ENCODE measurements at regions not wholly inside any gene's neighbourhood (a gene's known extent, or its start where the extent isn't known, plus 50 kb on each side); places are given as distances from the start of the nearest gene placed in this dataset.

GRCh38 chr1:244219802-244220201, 168.7 kb downstream of the ZBTB18 start:
- no peak for DNase-seq (ENCODE audit: low spot score)
- no peak for TF ChIP-seq CTCF (IDR thresholded peaks at IDR 0.05; ENCODE audit: borderline replicate concordance, control extremely low read depth, extremely low read depth, insufficient read depth, missing control alignments)
- in situ Hi-C loops (cut with MboI; ENCODE audit: low sequenced_read_pairs, unreplicated experiment), result no loop called here

GRCh38 chr1:244220410-244220809, 169.3 kb downstream of the ZBTB18 start:
- in situ Hi-C loops (cut with MboI; ENCODE audit: low sequenced_read_pairs, unreplicated experiment), result no loop called here
- DNase-seq (ENCODE audit: low spot score), result no peak
- no peak for TF ChIP-seq CTCF (IDR thresholded peaks at IDR 0.05; ENCODE audit: borderline replicate concordance, control extremely low read depth, extremely low read depth, insufficient read depth, missing control alignments)

- DNase-seq (ENCODE audit: low spot score), result no peak
- in situ Hi-C loops (cut with MboI; ENCODE audit: low sequenced_read_pairs, unreplicated experiment), result no loop called here
- TF ChIP-seq CTCF (IDR thresholded peaks at IDR 0.05; ENCODE audit: borderline replicate concordance, control extremely low read depth, extremely low read depth, insufficient read depth, missing control alignments), result no peak
Measured at GRCh38 chr1:244221991-244222390, 170.9 kb downstream of the ZBTB18 start.

GRCh38 chr1:244224487-244225430, 173.7 kb downstream of the ZBTB18 start:
- no peak for DNase-seq (ENCODE audit: low spot score)
- TF ChIP-seq CTCF (IDR thresholded peaks at IDR 0.05; ENCODE audit: borderline replicate concordance, control extremely low read depth, extremely low read depth, insufficient read depth, missing control alignments), result no peak
- in situ Hi-C loops (cut with MboI; ENCODE audit: low sequenced_read_pairs, unreplicated experiment), result no loop called here

GRCh38 chr1:244226435-244226834, 175.4 kb downstream of the ZBTB18 start:
- TF ChIP-seq CTCF (IDR thresholded peaks at IDR 0.05; ENCODE audit: borderline replicate concordance, control extremely low read depth, extremely low read depth, insufficient read depth, missing control alignments), result no peak
- no peak for DNase-seq (ENCODE audit: low spot score)
- in situ Hi-C loops (cut with MboI; ENCODE audit: low sequenced_read_pairs, unreplicated experiment), result no loop called here

- no peak for TF ChIP-seq CTCF (IDR thresholded peaks at IDR 0.05; ENCODE audit: borderline replicate concordance, control extremely low read depth, extremely low read depth, insufficient read depth, missing control alignments)
- in situ Hi-C loops (cut with MboI; ENCODE audit: low sequenced_read_pairs, unreplicated experiment), result no loop called here
- DNase-seq (ENCODE audit: low spot score), result no peak
Measured at GRCh38 chr1:244230470-244230869, 179.4 kb downstream of the ZBTB18 start.
